ENCODE measurements at regions not wholly inside any gene's neighbourhood (a gene's known extent, or its start where the extent isn't known, plus 50 kb on each side); places are given as distances from the start of the nearest gene placed in this dataset.

DNA sequence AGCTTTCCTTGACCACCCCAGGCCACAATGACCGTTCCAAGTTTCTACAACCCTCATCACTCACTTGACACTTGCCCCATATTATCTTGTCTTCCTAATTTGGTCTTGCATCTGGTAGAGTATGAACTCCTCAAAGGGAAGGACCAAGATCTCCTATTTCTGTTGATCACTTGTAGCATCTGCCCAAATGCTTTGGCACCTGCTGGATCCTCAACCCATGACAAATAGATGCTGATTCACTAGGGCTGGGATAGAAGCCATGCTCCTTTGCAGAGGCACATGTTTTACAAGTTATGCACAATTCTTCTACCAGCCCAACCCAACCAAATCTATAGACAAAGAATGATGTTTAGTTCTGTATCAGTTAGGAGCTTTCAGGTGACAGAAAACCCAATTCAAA is 110.7 kb downstream of the UNC5CL start:
- intact Hi-C loops (cut with DNase I; ENCODE audit: low total_unique reads), result no loop called here
- no peak overlapping the region for H3K4me3 ChIP-seq
- no peaks in the 10 kb centered on the region for H3K4me1 ChIP-seq
- DNase-seq (ENCODE audit: low spot score in 2 of 2), result no peak
- TF ChIP-seq POLR2A (IDR thresholded peaks at IDR 0.05) (no peak), CTCF (IDR thresholded peaks at IDR 0.05) (no peak), POLR2AphosphoS5 (IDR thresholded peaks at IDR 0.05) (no peak)
- H3K27me3 ChIP-seq, result peaks cover 0 to 4% of the 10 kb centered on the region in 2 donors
- no peak overlapping the region for H3K27ac ChIP-seq
- H3K36me3 ChIP-seq, result no peaks in the 10 kb centered on the region
- H3K9me3 ChIP-seq, result no peaks in the 10 kb centered on the region

DNA sequence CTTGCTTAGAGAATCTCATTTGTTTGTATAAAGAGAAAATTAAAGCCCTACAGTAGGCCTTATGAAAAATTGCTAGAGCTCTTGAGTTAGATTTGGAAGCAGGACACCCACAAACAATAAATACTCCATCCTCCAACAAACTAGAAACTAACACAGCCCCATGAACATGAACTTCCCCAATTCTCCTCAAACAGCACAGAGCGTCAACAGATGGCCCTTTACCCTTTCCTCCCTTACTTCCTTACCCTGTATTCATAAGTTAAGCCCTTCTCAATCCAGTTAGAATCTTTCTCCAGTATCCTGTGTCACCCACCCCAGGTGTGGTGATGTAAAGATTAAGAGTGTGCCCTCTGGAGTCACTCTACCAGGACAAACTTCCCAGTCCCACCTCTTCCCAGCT is 113.7 kb downstream of the UNC5CL start:
- H3K4me1 ChIP-seq, result no peaks in the 10 kb centered on the region
- H3K4me3 ChIP-seq, result no peak overlapping the region
- H3K9me3 ChIP-seq, result no peaks in the 10 kb centered on the region
- peaks cover 0 to 4% of the 10 kb centered on the region in 2 donors for H3K27me3 ChIP-seq
- TF ChIP-seq POLR2A (IDR thresholded peaks at IDR 0.05), result no peak
- TF ChIP-seq CTCF (IDR thresholded peaks at IDR 0.05), result no peak
- no peak for TF ChIP-seq POLR2AphosphoS5 (IDR thresholded peaks at IDR 0.05)
- H3K36me3 ChIP-seq, result no peaks in the 10 kb centered on the region
- no peak for DNase-seq (ENCODE audit: low spot score in 2 of 2)
- intact Hi-C loops (cut with DNase I; ENCODE audit: low total_unique reads), result no loop called here
- no peak overlapping the region for H3K27ac ChIP-seq

DNA sequence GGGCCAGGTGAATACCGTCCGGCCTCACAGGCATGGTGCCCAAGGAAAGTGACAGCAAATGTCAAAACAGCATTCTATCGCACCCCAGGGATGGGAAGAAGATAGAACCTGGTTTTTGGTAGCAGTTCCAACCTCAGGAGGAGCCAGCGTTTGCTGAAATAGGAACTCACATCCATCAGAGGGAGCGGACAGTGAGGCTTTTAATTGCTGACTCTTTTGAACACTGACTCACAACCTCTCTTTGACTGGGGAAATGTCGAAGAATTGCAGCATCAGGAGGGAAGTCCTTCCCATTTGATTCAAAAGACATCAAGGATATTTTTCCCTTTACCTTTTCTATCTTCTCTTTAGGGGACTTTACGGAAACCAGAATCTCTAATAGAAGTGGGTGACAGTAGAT is 114.2 kb downstream of the UNC5CL start:
- no peaks in the 10 kb centered on the region for H3K9me3 ChIP-seq
- H3K36me3 ChIP-seq, result no peaks in the 10 kb centered on the region
- TF ChIP-seq POLR2A (IDR thresholded peaks at IDR 0.05) (no peak), CTCF (IDR thresholded peaks at IDR 0.05) (no peak), POLR2AphosphoS5 (IDR thresholded peaks at IDR 0.05) (no peak)
- H3K27me3 ChIP-seq, result peaks cover 0 to 4% of the 10 kb centered on the region in 2 donors
- H3K4me1 ChIP-seq, result no peaks in the 10 kb centered on the region
- H3K4me3 ChIP-seq, result no peak overlapping the region
- intact Hi-C loops (cut with DNase I; ENCODE audit: low total_unique reads), result no loop called here
- H3K27ac ChIP-seq, result no peak overlapping the region
- no peak for DNase-seq (ENCODE audit: low spot score in 2 of 2)

DNA sequence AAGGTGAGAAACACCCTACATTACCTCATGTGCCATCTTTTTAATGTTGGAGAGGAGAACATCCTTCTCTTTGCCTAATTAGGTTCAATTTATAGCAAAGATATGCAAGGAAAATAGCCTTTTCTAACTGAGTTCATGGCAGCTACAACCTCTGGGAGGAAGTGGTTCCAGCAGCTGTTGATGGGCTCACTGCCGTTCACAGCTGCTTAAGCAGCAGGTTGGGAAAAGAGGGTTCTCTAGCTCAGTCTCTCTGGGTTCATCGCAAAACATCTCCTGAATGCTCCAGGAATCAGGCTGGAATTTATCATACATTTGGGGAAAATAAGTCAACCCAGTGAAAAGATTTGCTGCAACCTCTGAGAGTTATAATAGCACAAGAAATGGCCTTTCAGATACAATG is 115.1 kb downstream of the UNC5CL start:
- Histone ChIP-seq H3K36me3 (no peaks in the 10 kb centered on the region), H3K4me1 (no peaks in the 10 kb centered on the region), H3K9me3 (no peaks in the 10 kb centered on the region), H3K27ac (no peak overlapping the region), H3K27me3 (peaks cover 0 to 4% of the 10 kb centered on the region in 2 donors), H3K4me3 (no peak overlapping the region)
- TF ChIP-seq CTCF (IDR thresholded peaks at IDR 0.05) (no peak), POLR2AphosphoS5 (IDR thresholded peaks at IDR 0.05) (no peak), POLR2A (IDR thresholded peaks at IDR 0.05) (no peak)
- intact Hi-C loops (cut with DNase I; ENCODE audit: low total_unique reads), result no loop called here
- no peak for DNase-seq (ENCODE audit: low spot score in 2 of 2)

DNA sequence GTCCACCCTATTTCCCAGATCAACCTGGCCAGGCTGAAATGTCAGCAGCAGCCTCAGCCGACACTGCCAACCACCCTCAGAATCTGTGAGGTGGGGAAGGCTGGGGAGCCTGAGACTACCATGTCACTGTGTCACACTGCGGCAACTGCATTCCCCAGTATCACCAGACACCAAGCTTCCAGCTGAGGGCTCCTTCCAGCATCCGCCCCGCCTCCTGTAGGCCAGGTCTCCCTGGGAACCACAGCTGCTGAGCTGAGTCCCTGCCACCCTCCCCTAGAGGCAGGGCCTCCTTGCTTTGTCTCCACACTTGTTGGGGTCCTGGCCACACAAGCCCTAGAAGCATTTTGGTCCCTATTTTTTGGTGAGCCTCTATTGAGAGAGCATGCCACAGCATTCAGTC is 115.7 kb downstream of the UNC5CL start:
- no peak overlapping the region for H3K27ac ChIP-seq
- no peaks in the 10 kb centered on the region for H3K4me1 ChIP-seq
- no peaks in the 10 kb centered on the region for H3K9me3 ChIP-seq
- no peak for TF ChIP-seq POLR2AphosphoS5 (IDR thresholded peaks at IDR 0.05)
- no peak for TF ChIP-seq CTCF (IDR thresholded peaks at IDR 0.05)
- TF ChIP-seq POLR2A (IDR thresholded peaks at IDR 0.05), result no peak
- no peaks in the 10 kb centered on the region for H3K36me3 ChIP-seq
- H3K4me3 ChIP-seq, result no peak overlapping the region
- intact Hi-C loops (cut with DNase I; ENCODE audit: low total_unique reads), result no loop called here
- H3K27me3 ChIP-seq, result peaks cover 0 to 4% of the 10 kb centered on the region in 2 donors
- DNase-seq (ENCODE audit: low spot score in 2 of 2), result no peak
